IPS-NIHi7 (cell line): ENCODE measurements at regions not wholly inside any gene's neighbourhood (a gene's known extent, or its start where the extent isn't known, plus 50 kb on each side); places are given as distances from the start of the nearest gene placed in this dataset.

Source experiments
- DNase-seq: peaks from one replicate; pipeline ENCODE4 v3.0.0; 2012; ENCODE audit warnings: mixed read lengths; ENCODE audit errors: extremely low spot score

DNA sequence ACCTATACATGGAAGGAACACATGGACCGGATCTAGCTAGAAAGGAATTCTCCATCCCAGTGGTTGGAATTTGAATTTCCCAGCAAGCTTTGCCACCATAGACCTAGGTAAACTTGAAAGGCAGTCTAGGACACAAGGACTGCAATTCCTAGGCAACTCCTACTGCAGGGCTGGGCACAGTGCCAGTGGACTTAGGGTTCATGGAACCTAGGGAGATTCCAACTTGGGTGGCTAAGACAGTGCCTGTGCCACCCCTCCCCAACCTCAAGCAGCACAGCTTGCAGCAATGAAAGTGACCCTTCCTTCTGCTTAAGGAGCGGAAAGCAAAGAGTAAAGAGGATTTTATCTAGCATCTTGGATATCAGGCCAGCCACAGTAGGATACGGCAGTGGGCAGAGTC lies 663.3 kb downstream of the ELAVL2 start:
- DNase-seq, result no peak

DNA sequence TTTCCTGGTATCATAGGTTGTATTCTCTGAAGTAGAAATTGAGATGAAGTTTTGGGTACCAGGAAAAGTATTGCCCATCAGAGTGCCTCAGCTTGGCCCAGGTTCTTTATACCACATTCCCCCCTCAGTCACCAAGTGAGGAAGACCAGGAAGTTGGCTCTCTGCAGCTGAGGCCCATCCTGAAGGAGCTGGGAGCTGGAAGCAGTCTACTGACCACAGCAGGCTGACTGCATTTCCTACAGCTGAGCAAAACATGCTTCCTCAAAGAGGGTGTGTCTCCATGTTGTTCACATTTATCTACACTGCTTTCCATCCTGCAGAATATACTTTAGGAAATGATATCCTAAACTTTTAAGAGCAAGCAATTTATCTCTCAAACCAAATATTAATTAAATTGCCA lies 654.6 kb downstream of the ELAVL2 start:
- DNase-seq, result no peak

DNA sequence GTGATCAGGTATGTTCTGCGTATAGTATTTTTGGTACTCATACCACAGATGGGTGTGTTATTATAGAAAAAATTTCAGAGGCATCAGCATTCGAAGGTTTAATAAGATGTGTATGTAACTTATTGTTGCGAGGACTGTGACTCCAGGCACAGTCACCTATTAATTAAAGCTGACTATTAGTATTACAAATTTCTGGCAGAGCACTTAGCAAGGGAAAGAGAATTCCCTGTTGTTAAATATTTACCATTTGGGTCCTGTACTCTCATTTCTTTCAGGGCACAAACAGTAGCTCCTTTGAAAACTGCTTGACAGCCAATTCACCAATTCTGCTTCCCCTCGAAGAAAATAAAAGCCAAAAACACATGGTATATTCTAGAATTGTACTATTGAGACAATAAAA lies 653.8 kb downstream of the ELAVL2 start:
- DNase-seq, result no peak

DNA sequence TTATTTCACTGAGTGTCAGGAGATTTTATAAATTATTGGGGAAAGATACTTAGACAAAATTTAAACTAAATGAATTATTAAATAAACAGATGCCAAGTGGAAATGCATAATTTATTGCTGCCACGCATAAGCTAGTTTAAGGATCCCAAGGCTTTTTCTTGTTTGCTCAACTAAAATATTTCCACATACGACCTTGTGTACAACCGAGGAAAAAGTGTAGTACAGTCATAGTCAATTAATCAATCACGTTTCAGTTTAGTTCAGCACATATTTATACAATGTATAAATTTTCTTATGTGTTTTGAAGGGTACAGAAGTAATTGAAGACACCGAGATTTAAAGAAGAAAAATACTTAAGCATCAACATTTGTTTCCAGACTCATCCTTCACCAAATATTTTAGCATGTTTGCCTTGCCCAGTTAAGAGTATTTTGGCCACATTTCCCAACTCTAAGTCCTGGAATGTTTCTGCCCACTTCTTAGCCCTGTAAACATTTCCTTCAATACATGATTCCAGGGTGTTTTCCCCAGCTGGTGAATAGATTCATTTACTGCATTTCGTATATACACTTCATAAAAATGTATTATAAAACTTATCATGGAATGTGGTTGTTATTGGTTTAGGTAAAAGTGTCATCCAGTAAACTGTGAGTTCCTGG lies 652.9 kb downstream of the ELAVL2 start:
- no peak for DNase-seq

DNA sequence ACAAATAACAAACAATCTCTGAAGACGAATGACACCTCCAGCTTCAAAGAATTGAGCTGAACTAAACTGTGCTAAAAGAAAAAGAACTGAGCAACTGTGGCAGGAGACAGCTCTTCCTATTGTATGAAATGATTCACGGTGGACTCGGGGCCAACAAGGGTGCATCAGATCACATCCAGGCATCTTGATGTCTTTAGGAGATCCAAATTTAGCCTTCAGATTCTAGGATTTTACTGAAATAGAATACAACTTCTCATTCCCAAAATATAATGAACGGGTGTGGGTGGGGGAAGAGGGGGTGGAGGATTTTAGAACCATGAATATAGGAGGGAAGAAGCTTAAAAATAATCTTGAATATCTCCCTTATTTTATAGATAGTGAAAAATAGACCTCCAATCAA lies 631.8 kb downstream of the ELAVL2 start:
- DNase-seq, result no peak

DNA sequence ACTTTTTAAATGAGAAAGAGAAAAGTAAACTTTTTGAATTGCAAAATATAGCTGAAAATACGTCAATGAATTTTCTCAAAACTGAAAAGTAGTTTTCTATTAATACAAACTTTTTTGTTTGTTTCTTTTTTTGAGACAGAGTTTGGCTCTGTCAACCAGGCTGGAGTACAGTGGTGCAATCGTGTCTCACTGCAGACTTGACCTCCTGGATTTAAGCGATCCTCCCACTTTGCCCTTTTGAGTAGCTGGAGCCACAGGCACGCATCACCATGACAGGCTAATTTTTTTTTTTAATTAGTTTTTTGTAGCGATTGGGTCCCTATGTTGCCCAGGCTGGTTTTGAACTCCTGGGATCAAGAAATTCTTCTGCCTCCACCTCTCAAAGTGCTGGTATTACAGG lies 610.4 kb downstream of the ELAVL2 start:
- no peak for DNase-seq

DNA sequence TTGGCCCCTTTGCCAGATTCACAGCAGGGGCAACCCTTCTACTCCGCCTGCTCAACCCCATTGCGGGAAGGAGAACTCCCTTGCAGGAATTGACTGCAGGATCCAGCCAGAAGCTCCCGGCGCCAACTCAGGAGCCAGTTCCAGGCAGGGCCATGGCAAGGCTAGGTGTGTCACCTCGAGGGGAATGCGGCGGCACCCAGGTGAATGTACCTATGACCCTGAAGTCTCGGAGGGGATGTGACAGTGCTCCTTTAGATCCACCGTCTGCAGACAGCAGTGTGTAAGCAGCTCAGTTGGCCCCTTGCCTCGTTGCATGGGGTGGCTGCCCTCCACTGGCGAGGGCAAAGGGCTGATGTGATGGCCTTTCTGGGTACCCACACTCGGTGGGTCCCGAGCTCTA lies 606.6 kb downstream of the ELAVL2 start:
- no peak for DNase-seq

DNA sequence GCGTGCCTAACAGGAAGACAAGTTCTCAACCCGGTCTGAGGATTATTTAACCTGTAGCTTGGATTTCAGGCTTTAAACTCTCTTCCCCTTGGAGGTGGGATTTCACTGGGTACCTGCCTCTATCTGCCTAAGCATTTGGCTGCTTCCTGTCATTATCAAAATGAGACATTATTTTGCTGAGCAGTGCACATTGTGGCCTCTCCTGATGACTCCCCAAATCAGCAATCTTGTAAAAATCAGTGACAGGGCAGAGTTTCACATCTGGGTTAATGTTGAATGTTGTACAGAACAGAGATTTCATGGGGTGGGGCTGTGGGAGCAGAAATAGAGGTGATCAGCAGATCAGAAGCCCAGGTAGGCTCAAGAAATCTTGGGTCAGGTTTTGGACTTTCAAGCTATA lies 605.9 kb downstream of the ELAVL2 start:
- no peak for DNase-seq

DNA sequence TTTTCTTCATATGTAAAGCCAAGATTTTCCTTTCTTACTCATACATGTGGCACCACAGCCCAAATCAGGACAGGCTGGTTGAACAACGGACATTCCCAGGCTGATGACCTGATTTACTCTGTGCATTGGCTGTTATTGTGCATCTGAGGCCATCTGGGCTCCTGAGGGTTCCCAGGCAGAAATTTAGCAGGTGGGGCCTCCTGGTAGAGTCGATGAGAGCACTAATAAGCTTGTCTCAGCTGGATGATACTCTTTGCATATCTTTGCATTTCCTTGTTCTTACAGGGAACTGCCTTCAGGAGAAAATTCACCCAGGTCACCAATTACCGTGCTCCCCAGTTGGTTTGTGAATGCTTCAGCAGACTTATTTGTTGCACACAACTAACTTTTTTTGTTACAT lies 605.1 kb downstream of the ELAVL2 start:
- DNase-seq, result no peak

DNA sequence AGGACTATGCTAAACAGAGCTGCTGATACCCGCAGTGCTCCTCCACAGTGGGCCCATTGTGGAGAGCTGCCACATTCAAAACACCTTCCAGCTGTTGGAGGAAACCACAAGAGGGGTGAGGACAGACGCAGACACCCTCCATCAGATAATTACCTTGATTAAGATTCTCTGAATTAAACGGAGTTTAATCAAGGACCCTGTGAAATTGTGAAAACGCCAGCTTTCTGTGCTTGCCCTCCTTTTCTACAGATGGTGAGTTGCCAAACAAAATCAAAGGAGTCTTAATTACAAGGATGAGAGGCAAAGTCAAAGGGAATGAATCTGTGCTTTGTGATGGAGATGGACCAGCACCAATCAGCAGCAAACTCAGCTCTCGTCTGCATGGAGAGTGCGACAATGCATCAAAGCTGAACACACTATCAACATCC lies 596.1 kb downstream of the ELAVL2 start:
- DNase-seq, result peak; percentile 55

DNA sequence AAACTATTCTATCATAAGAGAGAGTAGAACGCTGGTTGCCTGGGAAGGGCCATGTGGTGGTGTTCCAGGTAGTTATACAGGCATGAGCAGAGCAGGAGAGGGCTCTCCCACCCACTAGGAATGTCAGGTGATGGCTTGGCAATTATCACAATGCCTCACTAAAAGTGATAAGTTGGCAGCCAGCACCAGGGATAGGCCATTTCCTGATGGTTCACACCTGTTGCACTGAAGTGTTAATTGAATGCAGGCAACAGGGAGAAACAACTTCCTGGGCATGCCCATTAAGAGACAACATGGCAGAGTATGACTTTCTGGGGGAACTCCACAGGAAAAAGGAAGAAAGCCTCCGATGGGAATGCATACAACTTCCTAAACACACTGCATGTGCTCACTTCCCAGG lies 593.2 kb downstream of the ELAVL2 start:
- DNase-seq, result no peak

DNA sequence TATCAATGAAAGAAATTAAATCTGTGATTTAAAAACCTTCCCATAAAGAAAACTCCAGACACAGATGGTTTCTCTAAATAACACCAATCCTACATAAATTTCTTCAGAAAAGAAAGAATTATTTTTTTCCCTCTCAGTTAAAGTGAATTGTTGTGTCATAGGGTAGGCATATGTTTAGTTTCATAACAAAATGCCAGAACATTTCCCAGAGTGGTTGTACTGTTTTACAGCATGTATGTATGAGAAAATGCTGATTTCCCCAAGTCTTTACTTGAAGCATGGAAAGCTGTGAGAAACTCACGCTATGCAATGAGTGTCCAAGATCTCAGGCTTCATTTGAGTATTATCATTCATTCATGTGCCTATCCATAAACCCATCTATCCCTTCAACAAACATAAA lies 582.5 kb downstream of the ELAVL2 start:
- no peak for DNase-seq

DNA sequence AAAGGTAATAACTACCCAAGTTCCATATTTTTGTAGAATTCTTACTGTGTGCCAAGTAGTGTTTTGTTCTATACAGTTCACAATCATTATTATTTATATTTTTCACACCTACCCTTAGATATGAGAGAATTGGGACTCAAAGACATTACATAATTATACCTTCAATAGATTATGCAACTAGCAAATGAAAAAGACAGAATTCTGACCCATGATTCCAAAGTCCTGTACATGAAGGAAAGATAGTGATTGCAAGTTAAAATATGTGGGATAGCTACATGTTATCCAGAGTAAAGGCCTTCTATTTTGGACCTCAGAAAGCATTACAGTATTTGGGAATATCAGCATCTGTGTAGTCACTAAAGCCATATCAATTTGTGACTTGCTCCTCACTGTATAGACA lies 581.0 kb downstream of the ELAVL2 start:
- DNase-seq, result no peak

DNA sequence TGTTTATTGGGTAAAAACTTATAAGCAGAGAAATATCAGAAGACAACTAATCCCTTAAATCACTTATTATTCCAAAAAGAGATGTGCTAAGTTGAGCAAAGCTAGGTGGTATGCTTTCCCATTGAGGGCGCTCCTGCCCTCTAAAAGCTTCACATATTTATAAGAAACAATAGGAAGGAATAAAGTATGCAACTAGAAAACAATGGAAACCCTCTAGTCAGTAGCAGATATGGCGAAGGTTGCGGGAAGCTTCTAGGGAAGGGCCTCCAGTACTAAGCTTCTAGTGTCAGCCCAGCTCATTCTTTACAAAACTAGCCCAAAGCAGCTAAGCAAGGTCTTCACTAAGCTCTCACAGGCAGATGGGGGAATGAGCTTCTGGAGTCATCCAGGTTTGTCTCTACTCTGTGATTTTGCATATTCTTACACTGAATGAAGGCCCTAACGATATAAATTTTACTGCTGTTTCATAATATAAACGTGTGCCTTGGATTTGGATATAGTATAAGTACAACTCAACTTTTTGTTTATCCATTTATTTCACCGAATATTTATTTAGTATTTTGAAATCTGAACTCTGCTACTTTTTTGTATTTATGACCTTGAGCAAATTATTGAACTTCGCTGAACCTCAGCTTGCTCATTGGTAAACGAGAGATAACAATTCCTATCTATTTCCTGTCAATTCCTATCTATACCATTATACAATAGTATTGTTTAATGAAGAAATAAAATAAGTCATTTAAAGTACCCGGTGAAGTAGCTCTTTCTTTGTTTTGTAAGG lies 571.4 kb downstream of the ELAVL2 start:
- DNase-seq, result peak; percentile 11

DNA sequence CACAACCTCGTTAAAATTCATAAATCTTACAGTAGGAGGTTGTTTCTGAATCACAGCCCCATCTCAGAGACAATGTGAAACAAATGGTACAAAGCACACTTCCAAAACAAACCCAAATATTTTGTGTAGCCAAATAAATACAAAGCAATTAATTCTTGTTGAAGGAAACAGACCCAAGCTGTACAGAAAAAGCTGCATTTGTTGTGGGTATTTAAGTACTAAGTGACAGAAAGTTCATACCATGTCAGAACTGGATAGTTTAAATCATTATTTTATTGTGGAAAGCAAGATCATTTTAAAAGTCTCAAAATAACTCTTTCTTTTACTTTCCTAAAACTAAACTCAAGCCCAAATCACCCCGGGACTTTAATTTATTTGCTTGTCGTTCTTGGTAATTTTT lies 570.7 kb downstream of the ELAVL2 start:
- DNase-seq, result no peak

DNA sequence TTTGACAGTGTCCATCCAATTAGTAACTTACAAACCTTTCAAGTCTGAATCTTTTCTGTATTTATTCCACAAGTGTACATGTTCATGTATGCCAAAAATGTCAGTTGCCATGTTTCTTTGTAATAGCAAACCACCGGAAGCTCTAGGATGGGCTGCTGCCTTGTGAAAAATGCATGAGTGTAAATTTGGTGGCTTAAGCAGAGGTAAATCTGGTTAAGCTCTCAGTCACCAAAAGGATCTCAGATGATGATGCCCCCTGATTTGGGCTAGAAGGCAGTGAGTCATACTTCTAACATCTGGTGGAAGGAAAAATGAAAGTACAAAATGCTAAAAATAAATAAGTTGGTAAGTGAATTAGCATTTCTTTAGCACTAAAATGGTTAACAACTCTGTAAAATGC lies 567.5 kb downstream of the ELAVL2 start:
- DNase-seq, result no peak

DNA sequence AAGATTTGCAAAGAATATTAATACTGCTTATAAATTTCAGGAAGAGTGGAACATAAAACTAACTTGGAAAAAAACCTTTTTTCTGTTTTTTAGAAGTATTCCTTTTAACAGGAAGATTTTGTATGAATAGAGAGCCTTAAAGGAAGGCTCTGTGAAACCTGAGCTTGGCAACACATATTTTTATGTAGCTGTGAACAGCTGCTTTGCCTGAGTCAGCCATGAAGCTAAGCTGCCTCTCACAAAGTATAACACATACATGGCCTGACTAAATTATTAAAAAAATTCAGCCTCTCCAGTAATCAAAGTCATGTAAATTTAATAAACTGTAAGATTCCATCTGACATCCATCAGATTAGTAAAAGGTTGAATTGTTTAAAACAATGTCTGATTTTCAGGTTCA lies 547.5 kb downstream of the ELAVL2 start:
- no peak for DNase-seq

DNA sequence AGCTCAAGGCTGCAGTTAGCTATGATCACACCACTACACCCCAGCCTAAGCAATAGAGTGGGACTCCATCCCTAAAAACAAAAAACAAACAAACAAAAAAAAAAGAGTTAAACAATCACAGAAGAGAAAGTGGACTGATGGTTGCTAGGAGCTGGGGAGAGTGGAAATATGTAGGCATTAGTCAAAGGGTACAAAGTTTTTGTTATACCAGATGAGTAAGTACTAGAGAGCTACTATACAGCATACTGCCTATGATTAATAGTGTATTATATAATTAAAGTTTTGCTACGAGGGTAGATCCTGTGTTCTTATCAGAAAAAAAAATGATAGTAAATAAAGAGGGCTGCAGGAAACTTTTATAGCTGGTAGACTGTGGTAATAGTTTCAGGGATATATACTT lies 538.6 kb downstream of the ELAVL2 start:
- no peak for DNase-seq

DNA sequence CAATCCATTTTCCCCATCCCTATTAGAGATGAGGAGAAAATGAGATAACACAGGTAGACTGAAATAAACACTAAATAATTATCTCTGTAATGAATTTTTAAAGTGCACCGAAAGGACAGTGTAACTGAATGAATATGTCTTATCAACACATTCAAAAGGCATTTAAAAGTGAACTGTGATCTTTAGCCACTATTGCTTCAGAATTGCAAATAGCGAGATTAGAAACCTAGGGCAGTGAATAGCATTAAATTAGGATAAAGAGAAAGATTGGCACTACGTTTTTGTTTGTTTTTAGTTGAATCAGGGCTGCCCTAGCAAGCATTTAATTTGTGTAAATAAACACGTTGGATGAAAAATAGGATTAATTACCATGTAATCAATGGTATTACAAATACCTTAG lies 537.5 kb downstream of the ELAVL2 start:
- DNase-seq, result no peak

DNA sequence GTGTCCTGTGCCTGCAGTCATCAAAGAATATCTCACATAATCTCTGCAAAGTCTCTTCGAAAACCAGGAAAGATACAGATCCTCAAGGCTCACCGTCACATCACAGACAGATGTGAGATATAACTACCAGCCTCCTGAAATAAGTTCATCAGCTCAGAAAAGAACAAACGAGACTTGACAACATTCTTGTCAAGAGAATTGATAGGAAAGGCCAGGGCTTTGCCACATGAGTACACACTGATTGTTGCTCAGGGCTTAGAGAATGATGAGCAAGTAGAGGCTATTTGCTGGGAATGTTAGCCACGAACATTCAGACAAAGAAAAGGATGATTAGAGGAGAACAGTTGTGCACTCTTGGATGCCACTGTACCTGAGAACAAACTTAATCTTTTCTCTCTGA lies 535.1 kb downstream of the ELAVL2 start:
- DNase-seq, result no peak

DNA sequence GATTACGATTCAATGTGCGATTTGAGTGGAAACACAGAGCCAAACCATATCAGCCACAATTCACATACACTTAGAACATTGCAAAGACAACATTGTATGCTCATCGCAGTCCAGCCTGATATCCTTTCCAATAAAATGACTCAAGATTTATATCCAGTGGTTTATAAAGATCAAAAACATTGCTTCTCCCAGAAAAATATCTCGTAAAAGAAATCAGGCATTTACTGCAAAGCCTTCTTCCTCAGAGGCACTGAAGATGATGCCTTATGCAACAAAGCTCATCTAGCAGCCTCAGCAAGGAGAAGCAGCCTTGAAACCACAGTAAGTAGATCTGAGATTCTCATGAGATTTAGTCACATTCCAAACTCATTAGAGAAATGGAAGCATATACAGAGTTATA lies 523.8 kb downstream of the ELAVL2 start:
- DNase-seq, result no peak

DNA sequence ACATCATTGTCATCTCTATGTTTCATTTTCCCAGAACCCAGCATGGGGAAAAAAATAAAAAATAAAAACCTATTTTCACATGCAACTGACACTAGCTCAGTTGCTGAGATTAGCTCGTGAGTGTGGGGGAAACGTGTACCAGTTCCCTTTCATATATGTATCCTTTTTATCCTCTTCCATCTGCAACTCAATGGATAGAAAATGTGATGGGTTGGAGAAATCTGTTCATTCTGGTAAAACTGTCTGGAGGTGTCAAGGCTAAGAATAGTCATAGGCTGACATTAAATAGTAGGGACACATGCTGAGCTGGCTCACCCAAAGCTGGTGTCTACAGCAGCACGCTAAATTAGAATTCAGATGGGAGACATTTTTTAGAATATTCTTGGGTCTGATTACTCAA lies 519.3 kb downstream of the ELAVL2 start:
- DNase-seq, result no peak

DNA sequence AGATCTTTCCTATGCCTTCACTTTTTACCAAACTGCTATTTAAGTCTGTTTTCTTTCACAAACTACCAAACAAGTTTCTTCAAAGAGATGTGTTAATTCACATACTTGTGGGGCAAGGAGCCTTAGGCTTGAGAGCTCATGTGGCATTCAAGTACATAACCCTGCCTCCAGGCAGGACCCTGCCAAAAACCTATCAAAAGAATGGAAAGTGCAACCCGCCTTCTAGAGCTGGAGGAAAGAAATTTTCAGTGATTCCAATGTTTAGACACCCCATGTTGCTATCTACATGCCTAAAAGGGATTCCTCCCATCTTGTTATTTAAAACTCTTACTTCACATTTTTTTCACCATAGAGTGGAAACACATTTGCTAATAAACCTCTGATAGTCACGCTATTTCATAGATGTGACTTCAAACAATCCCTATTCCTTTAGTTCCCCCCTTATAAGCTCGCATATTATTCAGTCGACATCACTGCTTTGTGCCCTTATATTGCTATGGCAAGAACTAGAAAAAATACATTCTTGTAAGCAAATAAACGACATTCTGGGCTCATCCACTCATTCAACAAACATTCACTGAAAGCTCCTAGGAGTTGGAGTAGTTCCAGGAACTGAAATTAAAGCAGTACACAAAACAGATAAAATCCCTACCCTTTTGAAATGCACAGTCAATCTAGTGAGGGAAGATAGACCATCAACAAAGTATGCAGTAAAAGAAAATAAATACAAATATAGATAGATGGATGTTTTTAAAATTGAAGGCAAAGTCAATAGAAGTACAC lies 518.1 kb downstream of the ELAVL2 start:
- DNase-seq, result no peak
